CD14-positive monocyte (primary cell): ENCODE measurements at regions not wholly inside any gene's neighbourhood (a gene's known extent, or its start where the extent isn't known, plus 50 kb on each side); places are given as distances from the start of the nearest gene placed in this dataset.

Source experiments
- DNase-seq, 3 donors: peaks; one replicate each; pipeline ENCODE4 v3.0.0-alpha.2; 2011 to 2022
- H2AFZ ChIP-seq: 2 replicates; pipeline ENCODE4 v1.6.0; 2012; ENCODE audit warnings: mild to moderate bottlenecking, low read depth, low read length, inconsistent platforms; ENCODE audit not compliant: insufficient read depth, poor library complexity, severe bottlenecking
- H3K27ac ChIP-seq, 2 donors: 1 replicate in 1 of 2; 2 replicates in 1 of 2; pipeline ENCODE4 v1.5.1; 2012 to 2013; ENCODE audit warnings: low read length in 2 of 2, control low read depth in 1 of 2, inconsistent platforms in 1 of 2, low read depth in 1 of 2, mild to moderate bottlenecking in 1 of 2
- H3K27me3 ChIP-seq, 2 donors: one replicate each; pipeline versions ENCODE4 v1.6.0 to v1.6.1; 2011 to 2013; ENCODE audit warnings: low read length in 2 of 2; ENCODE audit not compliant: control insufficient read depth in 2 of 2, insufficient read depth in 2 of 2
- H3K36me3 ChIP-seq, 2 donors: replicated peaks in 1 of 2; 1 replicate in 1 of 2; 2 replicates in 1 of 2; pipeline versions ENCODE4 v1.5.1 to v1.6.1; 2012 to 2013; ENCODE audit warnings: low read length in 2 of 2, control low read depth in 1 of 2, inconsistent platforms in 1 of 2, mild to moderate bottlenecking in 1 of 2; ENCODE audit not compliant: insufficient read depth in 2 of 2, control insufficient read depth in 1 of 2
- H3K4me1 ChIP-seq, 2 donors: 1 replicate in 1 of 2; 2 replicates in 1 of 2; pipeline versions ENCODE4 v1.5.1 to v1.6.1; 2012 to 2013; ENCODE audit warnings: low read length in 2 of 2, control low read depth in 1 of 2, inconsistent platforms in 1 of 2, mild to moderate bottlenecking in 1 of 2, moderate library complexity in 1 of 2; ENCODE audit not compliant: insufficient read depth in 2 of 2, control insufficient read depth in 1 of 2
- H3K4me2 ChIP-seq: replicated peaks from 2 replicates; pipeline ENCODE3; 2012; ENCODE audit warnings: low read length, moderate library complexity, mild to moderate bottlenecking; ENCODE audit not compliant: poor library complexity, severe bottlenecking; ENCODE audit errors: extremely low read depth
- H3K4me3 ChIP-seq, 3 experiments: fragments of 200-600 bp in 1 of 3; sonication (generic) in 1 of 3; replicated peaks in 1 of 3; 1 replicate in 2 of 3; 2 replicates in 1 of 3; pipeline ENCODE4 v1.5.1; 2011 to 2013; ENCODE audit warnings: low read length in 3 of 3, mild to moderate bottlenecking in 3 of 3, control low read depth in 2 of 3, low read depth in 2 of 3, inconsistent platforms in 1 of 3, moderate library complexity in 1 of 3
- H3K79me2 ChIP-seq: 2 replicates; pipeline ENCODE4 v1.6.0; 2012; ENCODE audit warnings: mild to moderate bottlenecking, control low read depth, inconsistent platforms, low read length, moderate library complexity; ENCODE audit not compliant: insufficient read depth
- H3K9ac ChIP-seq: 2 replicates; pipeline ENCODE4 v1.6.0; 2017; ENCODE audit warnings: low read length, mild to moderate bottlenecking; ENCODE audit not compliant: insufficient read depth, poor library complexity, severe bottlenecking
- H3K9me3 ChIP-seq, 2 donors: replicated peaks in 1 of 2; 1 replicate in 1 of 2; 2 replicates in 1 of 2; pipeline versions ENCODE4 v1.5.1 to v1.6.1; 2012 to 2013; ENCODE audit warnings: low read length in 2 of 2, control low read depth in 1 of 2; ENCODE audit not compliant: control insufficient read depth in 1 of 2, insufficient read depth in 1 of 2
- H4K20me1 ChIP-seq: 2 replicates; pipeline ENCODE4 v1.6.0; 2012; ENCODE audit warnings: mild to moderate bottlenecking, low read length, control low read depth, moderate library complexity; ENCODE audit not compliant: insufficient read depth
- H3K27ac Mint-ChIP-seq, 7 donors: one replicate each; pipeline ENCODE4 v1.8.0; 2020; ENCODE audit warnings: mild to moderate bottlenecking in 7 of 7, mixed read lengths in 7 of 7, moderate library complexity in 6 of 7, inconsistent platforms in 2 of 7
- H3K27me3 Mint-ChIP-seq, 3 donors: one replicate each; pipeline ENCODE4 v1.8.0; 2021 to 2022; ENCODE audit warnings: low read depth in 3 of 3, mild to moderate bottlenecking in 3 of 3, mixed read lengths in 3 of 3, moderate library complexity in 3 of 3, inconsistent platforms in 1 of 3
- H3K36me3 Mint-ChIP-seq, 2 donors: one replicate each; pipeline ENCODE4 v1.8.0; 2020; ENCODE audit warnings: mixed read lengths in 2 of 2, inconsistent platforms in 1 of 2, mild to moderate bottlenecking in 1 of 2
- H3K4me1 Mint-ChIP-seq: one replicate; pipeline ENCODE4 v1.8.0; 2020; ENCODE audit warnings: mild to moderate bottlenecking, mixed read lengths
- H3K4me3 Mint-ChIP-seq, 2 donors: one replicate each; pipeline ENCODE4 v1.8.0; 2020; ENCODE audit warnings: mild to moderate bottlenecking in 2 of 2, mixed read lengths in 2 of 2, moderate library complexity in 1 of 2
- H3K9me3 Mint-ChIP-seq, 7 donors: one replicate each; pipeline ENCODE4 v1.8.0; 2020 to 2022; ENCODE audit warnings: mixed read lengths in 7 of 7, mild to moderate bottlenecking in 6 of 7, moderate library complexity in 6 of 7, inconsistent platforms in 2 of 7
- CTCF ChIP-seq: fragments of 200-600 bp; IDR thresholded peaks from one replicate; pipeline ENCODE4 v1.8.0; 2022; ENCODE audit warnings: antibody characterized with exemption, mild to moderate bottlenecking
- WGBS: methylation state at CpG from one replicate; pipeline ENCODE4 v1.1.5; 2013; ENCODE audit warnings: missing lambda C conversion rate; ENCODE audit not compliant: insufficient coverage; 5-methylcytosine and 5-hydroxymethylcytosine counted together
- intact Hi-C, 2 donors: fragments of 100-400 bp; cut with micrococcal nuclease; formaldehyde crosslinking; loops; one replicate each; pipeline versions ENCODE4 v1.15.0 to v1.15.1; 2023

GRCh38 chr13:51525567-51526167 lies 58.6 kb upstream of the WDFY2 start:
- Mint-ChIP-seq H3K4me1 (peaks cover 15% of the 10 kb centered on the region), H3K36me3 (peaks cover 0 to 2% of the 10 kb centered on the region in 2 donors), H3K27me3 (peaks cover 0 to 2% (median 1%) of the 10 kb centered on the region in 3 donors), H3K27ac (no peak overlapping the region), H3K4me3 (no peak overlapping the region), H3K9me3 (peaks cover 0 to 4% (median under 1%) of the 10 kb centered on the region in 7 donors)
- no peak overlapping the region for H2AFZ ChIP-seq
- H3K9ac ChIP-seq = no peak overlapping the region
- intact Hi-C loops = no loop called here
- peaks cover 10% of the 10 kb centered on the region in 2 donors for H3K4me1 ChIP-seq
- no peaks in the 10 kb centered on the region for H4K20me1 ChIP-seq
- no peaks in the 10 kb centered on the region for H3K27me3 ChIP-seq
- DNase-seq = no peak
- H3K36me3 ChIP-seq = no peaks in the 10 kb centered on the region
- WGBS = 63% methylated on average over 1 of the region's 5 CpGs
- no peak overlapping the region for H3K27ac ChIP-seq
- H3K79me2 ChIP-seq = no peaks in the 10 kb centered on the region
- no peak overlapping the region for H3K4me2 ChIP-seq
- no peak overlapping the region for H3K4me3 ChIP-seq
- no peaks in the 10 kb centered on the region for H3K9me3 ChIP-seq
- no peak for TF ChIP-seq CTCF

GRCh38 chr13:51526202-51526601 lies 58.1 kb upstream of the WDFY2 start:
- no peaks in the 10 kb centered on the region for H3K36me3 ChIP-seq
- H3K4me1 Mint-ChIP-seq = peaks cover 17% of the 10 kb centered on the region
- intact Hi-C loops = no loop called here

More at GRCh38 chr13:51526202-51526601, 58.1 kb upstream of the WDFY2 start:
- no peak overlapping the region for H3K4me3 ChIP-seq
- H3K9me3 ChIP-seq = no peaks in the 10 kb centered on the region
- peaks cover 10% of the 10 kb centered on the region in 2 donors for H3K4me1 ChIP-seq
- no peak overlapping the region for H2AFZ ChIP-seq
- H3K9ac ChIP-seq = no peak overlapping the region
- no CpG with 5 or more reads among the region's 3 CpGs for WGBS
- H3K79me2 ChIP-seq = no peaks in the 10 kb centered on the region
- no peak overlapping the region for H3K27ac ChIP-seq
- DNase-seq = no peak
- peaks cover 0 to 2% (median 1%) of the 10 kb centered on the region in 3 donors for H3K27me3 Mint-ChIP-seq
- H4K20me1 ChIP-seq = no peaks in the 10 kb centered on the region
- H3K4me2 ChIP-seq = no peak overlapping the region
- no peak overlapping the region for H3K4me3 Mint-ChIP-seq
- no peak overlapping the region for H3K27ac Mint-ChIP-seq
- no peak for TF ChIP-seq CTCF
- H3K9me3 Mint-ChIP-seq = peaks cover 0 to 8% (median 4%) of the 10 kb centered on the region in 7 donors
- peaks cover 0 to 2% of the 10 kb centered on the region in 2 donors for H3K36me3 Mint-ChIP-seq
- no peaks in the 10 kb centered on the region for H3K27me3 ChIP-seq
